Stomach (tissue), 8 donors: ENCODE measurements at regions not wholly inside any gene's neighbourhood (a gene's known extent, or its start where the extent isn't known, plus 50 kb on each side); places are given as distances from the start of the nearest gene placed in this dataset.
"Not testable (repeated sequence)": the region's sequence is repeated elsewhere in the genome, so short reads cannot be mapped to it uniquely, and the experiment has no call there.

ENCODE experiments used
- DNase-seq, 2 donors: peaks; one replicate each; pipeline versions ENCODE4 v3.0.0 to v3.0.0-alpha.2; 2013 to 2019
- H3K27ac ChIP-seq, 5 donors: fragments of 200-600 bp in 4 of 5; sonication (generic) in 4 of 5; one replicate each; pipeline ENCODE4 v1.5.1; 2013 to 2019; ENCODE audit warnings: mild to moderate bottlenecking in 1 of 5, moderate library complexity in 1 of 5
- H3K27me3 ChIP-seq, 3 donors: fragments of 200-600 bp; sonication (generic); one replicate each; pipeline ENCODE4 v1.5.1; 2017 to 2019; ENCODE audit warnings: mixed run types in 1 of 3
- H3K36me3 ChIP-seq, 4 donors: fragments of 200-600 bp; sonication (generic); 1 replicate in 3 of 4; 2 replicates in 1 of 4; pipeline ENCODE4 v1.5.1; 2016 to 2019
- H3K4me1 ChIP-seq, 4 donors: fragments of 200-600 bp; sonication (generic); one replicate each; pipeline ENCODE4 v1.5.1; 2016 to 2019
- H3K4me3 ChIP-seq, 4 donors: fragments of 200-600 bp; sonication (generic) in 3 of 4; one replicate each; pipeline ENCODE4 v1.5.1; 2016 to 2019; ENCODE audit warnings: mild to moderate bottlenecking in 1 of 4
- H3K9me3 ChIP-seq, 4 donors: fragments of 200-600 bp; sonication (generic); one replicate each; pipeline ENCODE4 v1.5.1; 2016 to 2019
- EP300 ChIP-seq: sonication (generic); formaldehyde crosslinking; IDR thresholded peaks from one replicate; pipeline ENCODE4 v1.6.1; 2017; ENCODE audit warnings: antibody characterized with exemption
- POLR2A ChIP-seq, 4 donors: fragments of 450-650 bp; IDR thresholded peaks; one replicate each; pipeline ENCODE4 v1.6.1; 2016; ENCODE audit warnings: antibody characterized with exemption in 4 of 4, control low read depth in 2 of 4, mild to moderate bottlenecking in 1 of 4, moderate library complexity in 1 of 4
- POLR2AphosphoS5 ChIP-seq, 3 donors: sonication (generic); formaldehyde crosslinking; IDR thresholded peaks; one replicate each; pipeline ENCODE4 v1.6.1; 2016; ENCODE audit warnings: antibody characterized with exemption in 3 of 3
- WGBS, 5 donors: extraction: QIAGEN DNeasy Blood & Tissue Kit in 3 of 5; methylation state at CpG; one replicate each; pipeline versions ENCODE4 v1.1.5 to v1.1.7; 2013 to 2018; 5-methylcytosine and 5-hydroxymethylcytosine counted together
- intact Hi-C: fragments of 100-400 bp; cut with DNase I; formaldehyde crosslinking; loops from one replicate; pipeline ENCODE4 v1.15.1; 2023; ENCODE audit warnings: low total_unique reads
- TF ChIP-seq, protein P1 (sequence below), 7 experiments: fragments of 450-650 bp in 4 of 7; fragments of 200-600 bp in 3 of 7; sonication (generic) in 3 of 7; IDR thresholded peaks; one replicate each; pipeline ENCODE4 v1.5.1; 2016 to 2019; ENCODE audit warnings: antibody characterized with exemption in 7 of 7, control low read depth in 2 of 7, mild to moderate bottlenecking in 1 of 7
- donor health status: healthy with polysubstance abuse.
- donor health status: Bipolar disorder and iron deficiency.
- donor health status: healthy.

DNA sequence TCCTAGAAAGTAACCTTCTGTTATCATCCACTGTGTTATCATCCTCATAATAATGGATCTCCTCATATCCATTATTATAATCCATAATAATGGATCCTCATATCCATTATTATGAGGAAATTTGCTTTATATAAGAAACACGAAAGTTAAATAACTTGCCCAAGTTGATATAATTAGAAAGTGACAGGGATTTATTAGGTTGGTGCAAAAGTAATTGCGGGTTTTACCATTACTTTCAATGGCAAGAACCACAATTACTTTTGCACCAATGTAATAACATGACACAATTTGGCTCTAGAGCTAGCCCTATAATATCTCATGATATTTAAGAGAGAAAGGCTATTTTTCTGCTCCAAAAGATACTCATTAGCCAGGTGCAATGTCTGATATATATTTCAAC is 275.7 kb upstream of the STXBP5 start:
- Histone ChIP-seq H3K9me3 (no peaks in the 10 kb centered on the region), H3K27ac (no peak overlapping the region), H3K27me3 (no peaks in the 10 kb centered on the region), H3K4me1 (no peaks in the 10 kb centered on the region), H3K4me3 (no peak overlapping the region), H3K36me3 (no peaks in the 10 kb centered on the region)
- no peak for DNase-seq
- intact Hi-C loops = no loop called here
- WGBS, 5 donors = 93 to 99% (median 94%) methylated on average over 2 of the region's 2 CpGs
- TF ChIP-seq POLR2AphosphoS5 (IDR thresholded peaks at IDR 0.05) (no peak), EP300 (no peak), POLR2A (IDR thresholded peaks at IDR 0.05) (no peak)
- TF ChIP-seq, protein P1, sequence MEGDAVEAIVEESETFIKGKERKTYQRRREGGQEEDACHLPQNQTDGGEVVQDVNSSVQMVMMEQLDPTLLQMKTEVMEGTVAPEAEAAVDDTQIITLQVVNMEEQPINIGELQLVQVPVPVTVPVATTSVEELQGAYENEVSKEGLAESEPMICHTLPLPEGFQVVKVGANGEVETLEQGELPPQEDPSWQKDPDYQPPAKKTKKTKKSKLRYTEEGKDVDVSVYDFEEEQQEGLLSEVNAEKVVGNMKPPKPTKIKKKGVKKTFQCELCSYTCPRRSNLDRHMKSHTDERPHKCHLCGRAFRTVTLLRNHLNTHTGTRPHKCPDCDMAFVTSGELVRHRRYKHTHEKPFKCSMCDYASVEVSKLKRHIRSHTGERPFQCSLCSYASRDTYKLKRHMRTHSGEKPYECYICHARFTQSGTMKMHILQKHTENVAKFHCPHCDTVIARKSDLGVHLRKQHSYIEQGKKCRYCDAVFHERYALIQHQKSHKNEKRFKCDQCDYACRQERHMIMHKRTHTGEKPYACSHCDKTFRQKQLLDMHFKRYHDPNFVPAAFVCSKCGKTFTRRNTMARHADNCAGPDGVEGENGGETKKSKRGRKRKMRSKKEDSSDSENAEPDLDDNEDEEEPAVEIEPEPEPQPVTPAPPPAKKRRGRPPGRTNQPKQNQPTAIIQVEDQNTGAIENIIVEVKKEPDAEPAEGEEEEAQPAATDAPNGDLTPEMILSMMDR (IDR thresholded peaks at IDR 0.05) = no peak

DNA sequence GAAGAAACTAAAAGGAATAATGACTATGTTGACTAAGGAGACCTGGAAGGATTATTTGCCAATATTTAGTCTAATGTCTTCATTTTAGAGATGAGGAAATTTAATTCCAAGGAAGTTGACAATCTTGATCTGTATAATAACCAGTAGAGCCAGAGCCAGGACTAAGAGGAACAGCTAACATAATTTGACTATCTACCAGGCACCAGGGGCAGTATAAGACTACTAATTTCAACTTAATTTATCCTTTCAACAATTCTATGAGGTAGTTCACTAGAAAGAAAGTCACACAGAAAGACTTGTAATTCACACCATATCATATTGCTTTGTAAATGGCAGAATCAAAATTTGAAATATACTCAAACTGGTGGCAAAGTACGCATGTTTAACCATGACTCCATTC is 273.0 kb upstream of the STXBP5 start:
- Histone ChIP-seq H3K36me3 (no peaks in the 10 kb centered on the region), H3K4me1 (no peaks in the 10 kb centered on the region), H3K27ac (no peak overlapping the region), H3K4me3 (no peak overlapping the region), H3K9me3 (no peaks in the 10 kb centered on the region), H3K27me3 (no peaks in the 10 kb centered on the region)
- WGBS, 5 donors = 94 to 100% (median 97%) methylated on average over 1 of the region's 1 CpG
- TF ChIP-seq POLR2A (IDR thresholded peaks at IDR 0.05) (no peak), POLR2AphosphoS5 (IDR thresholded peaks at IDR 0.05) (no peak), EP300 (no peak)
- TF ChIP-seq, protein P1 (IDR thresholded peaks at IDR 0.05) = no peak
- intact Hi-C loops = no loop called here
- no peak for DNase-seq

DNA sequence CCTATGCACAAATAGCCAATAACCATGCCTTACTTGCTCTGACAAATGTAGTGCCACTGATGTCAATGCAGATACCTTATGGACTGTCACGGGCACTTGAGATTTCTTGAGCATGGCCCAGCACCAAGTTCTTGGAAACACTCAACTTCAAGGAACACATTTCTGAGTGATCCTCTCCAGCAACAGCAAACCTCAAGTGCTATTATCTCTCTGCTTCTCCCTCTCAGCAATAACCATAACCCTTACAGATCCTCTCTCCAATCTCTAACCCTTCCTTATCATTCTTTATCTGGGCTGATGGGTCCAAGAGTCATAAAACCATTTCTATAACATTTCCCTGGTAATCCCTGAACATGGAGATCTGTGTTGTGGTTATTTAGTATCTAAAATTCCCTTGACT is 266.9 kb upstream of the STXBP5 start:
- Histone ChIP-seq H3K27ac (no peak overlapping the region), H3K4me1 (no peaks in the 10 kb centered on the region), H3K27me3 (no peaks in the 10 kb centered on the region), H3K4me3 (no peak overlapping the region), H3K9me3 (no peaks in the 10 kb centered on the region), H3K36me3 (no peaks in the 10 kb centered on the region)
- TF ChIP-seq EP300 (no peak), POLR2A (IDR thresholded peaks at IDR 0.05) (no peak), POLR2AphosphoS5 (IDR thresholded peaks at IDR 0.05) (no peak)
- TF ChIP-seq, protein P1 (IDR thresholded peaks at IDR 0.05) = no peak
- 84 to 94% (median 90%) methylated on average over 1 of the region's 1 CpG for WGBS, 5 donors
- no peak for DNase-seq
- intact Hi-C loops = no loop called here

DNA sequence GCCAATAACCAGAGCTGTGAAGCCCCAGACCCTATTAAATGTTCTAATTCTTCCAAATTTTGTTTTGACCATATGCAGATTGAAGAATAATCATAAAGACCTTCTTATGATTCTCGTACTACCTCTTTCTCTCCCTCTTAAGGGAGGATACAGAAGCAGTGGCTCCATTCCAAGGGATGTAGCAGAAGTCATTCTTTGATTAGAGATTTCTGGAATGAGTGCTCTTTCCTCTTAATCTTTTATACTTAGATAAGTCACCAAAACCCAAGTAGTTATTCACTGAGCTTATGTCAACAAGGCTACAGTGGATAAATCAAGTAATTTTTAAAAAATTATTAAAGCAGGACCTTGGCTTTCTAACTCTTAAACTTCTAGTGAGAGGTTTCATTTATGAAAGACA is 266.0 kb upstream of the STXBP5 start:
- Histone ChIP-seq H3K27me3 (no peaks in the 10 kb centered on the region), H3K9me3 (peaks cover 0 to 7% (median 6%) of the 10 kb centered on the region in 4 donors), H3K27ac (no peak overlapping the region), H3K4me3 (no peak overlapping the region), H3K36me3 (no peaks in the 10 kb centered on the region), H3K4me1 (no peaks in the 10 kb centered on the region)
- intact Hi-C loops = no loop called here
- 42 to 63% (median 52%) methylated on average over 1 of the region's 1 CpG for WGBS, 5 donors
- no peak for TF ChIP-seq EP300
- TF ChIP-seq, protein P1 (IDR thresholded peaks at IDR 0.05) = no peak
- TF ChIP-seq POLR2AphosphoS5 (IDR thresholded peaks at IDR 0.05) = no peak
- no peak for TF ChIP-seq POLR2A (IDR thresholded peaks at IDR 0.05)
- no peak for DNase-seq

DNA sequence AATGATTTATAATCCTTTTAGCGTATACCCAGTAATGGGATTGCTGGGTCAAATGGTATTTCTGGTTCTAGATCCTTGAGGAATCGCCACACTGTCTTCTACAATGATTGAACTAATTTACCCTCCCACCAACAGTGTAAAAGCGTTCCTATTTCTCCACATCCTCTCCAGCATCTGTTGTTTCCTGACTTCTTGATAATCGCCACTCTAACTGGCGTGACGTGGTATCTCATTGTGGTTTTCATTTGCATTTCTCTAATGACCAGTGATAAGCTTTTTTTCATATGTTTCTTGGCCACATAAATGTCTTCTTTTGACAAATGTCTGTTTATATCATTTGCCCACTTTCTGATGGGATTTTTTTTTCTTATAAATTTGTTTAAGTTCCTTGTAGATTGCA is 264.8 kb upstream of the STXBP5 start:
- peaks cover 0 to 11% (median 7%) of the 10 kb centered on the region in 4 donors for H3K9me3 ChIP-seq
- H3K36me3 ChIP-seq, H3K27me3 ChIP-seq, H3K4me3 ChIP-seq, H3K4me1 ChIP-seq, intact Hi-C loops, DNase-seq, H3K27ac ChIP-seq: not testable (repeated sequence)
- WGBS, 5 donors = 65 to 78% (median 74%) methylated on average over 6 of the region's 6 CpGs
